ENCODE measurements at regions not wholly inside any gene's neighbourhood (a gene's known extent, or its start where the extent isn't known, plus 50 kb on each side); places are given as distances from the start of the nearest gene placed in this dataset.

DNA sequence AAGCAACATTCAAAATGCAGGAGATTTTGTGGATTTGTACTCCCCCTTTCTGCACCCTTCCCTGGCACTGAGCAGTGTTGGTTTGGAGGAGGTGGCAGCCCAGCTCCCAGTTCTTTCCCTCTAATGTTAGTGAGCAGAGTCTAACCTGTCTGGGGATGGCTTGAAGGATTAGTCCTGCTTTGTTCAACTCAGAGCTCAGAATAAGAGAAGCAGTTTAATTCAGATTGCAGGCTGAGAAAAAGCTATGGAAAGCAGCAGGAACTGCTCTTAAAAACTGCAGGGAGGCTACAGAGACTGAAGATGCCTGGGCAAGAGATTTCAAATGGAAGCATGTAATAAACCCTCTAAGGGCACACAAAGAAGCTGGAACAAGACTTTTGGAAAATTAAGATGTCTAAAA is 223.4 kb upstream of the GGTLC1 start:
- TF ChIP-seq, protein P1, sequence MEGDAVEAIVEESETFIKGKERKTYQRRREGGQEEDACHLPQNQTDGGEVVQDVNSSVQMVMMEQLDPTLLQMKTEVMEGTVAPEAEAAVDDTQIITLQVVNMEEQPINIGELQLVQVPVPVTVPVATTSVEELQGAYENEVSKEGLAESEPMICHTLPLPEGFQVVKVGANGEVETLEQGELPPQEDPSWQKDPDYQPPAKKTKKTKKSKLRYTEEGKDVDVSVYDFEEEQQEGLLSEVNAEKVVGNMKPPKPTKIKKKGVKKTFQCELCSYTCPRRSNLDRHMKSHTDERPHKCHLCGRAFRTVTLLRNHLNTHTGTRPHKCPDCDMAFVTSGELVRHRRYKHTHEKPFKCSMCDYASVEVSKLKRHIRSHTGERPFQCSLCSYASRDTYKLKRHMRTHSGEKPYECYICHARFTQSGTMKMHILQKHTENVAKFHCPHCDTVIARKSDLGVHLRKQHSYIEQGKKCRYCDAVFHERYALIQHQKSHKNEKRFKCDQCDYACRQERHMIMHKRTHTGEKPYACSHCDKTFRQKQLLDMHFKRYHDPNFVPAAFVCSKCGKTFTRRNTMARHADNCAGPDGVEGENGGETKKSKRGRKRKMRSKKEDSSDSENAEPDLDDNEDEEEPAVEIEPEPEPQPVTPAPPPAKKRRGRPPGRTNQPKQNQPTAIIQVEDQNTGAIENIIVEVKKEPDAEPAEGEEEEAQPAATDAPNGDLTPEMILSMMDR (IDR thresholded peaks at IDR 0.05), result no peak
- TF ChIP-seq POLR2AphosphoS5 (IDR thresholded peaks at IDR 0.05; ENCODE audit: low read depth, low read length), result no peak
- TF ChIP-seq, protein P2, sequence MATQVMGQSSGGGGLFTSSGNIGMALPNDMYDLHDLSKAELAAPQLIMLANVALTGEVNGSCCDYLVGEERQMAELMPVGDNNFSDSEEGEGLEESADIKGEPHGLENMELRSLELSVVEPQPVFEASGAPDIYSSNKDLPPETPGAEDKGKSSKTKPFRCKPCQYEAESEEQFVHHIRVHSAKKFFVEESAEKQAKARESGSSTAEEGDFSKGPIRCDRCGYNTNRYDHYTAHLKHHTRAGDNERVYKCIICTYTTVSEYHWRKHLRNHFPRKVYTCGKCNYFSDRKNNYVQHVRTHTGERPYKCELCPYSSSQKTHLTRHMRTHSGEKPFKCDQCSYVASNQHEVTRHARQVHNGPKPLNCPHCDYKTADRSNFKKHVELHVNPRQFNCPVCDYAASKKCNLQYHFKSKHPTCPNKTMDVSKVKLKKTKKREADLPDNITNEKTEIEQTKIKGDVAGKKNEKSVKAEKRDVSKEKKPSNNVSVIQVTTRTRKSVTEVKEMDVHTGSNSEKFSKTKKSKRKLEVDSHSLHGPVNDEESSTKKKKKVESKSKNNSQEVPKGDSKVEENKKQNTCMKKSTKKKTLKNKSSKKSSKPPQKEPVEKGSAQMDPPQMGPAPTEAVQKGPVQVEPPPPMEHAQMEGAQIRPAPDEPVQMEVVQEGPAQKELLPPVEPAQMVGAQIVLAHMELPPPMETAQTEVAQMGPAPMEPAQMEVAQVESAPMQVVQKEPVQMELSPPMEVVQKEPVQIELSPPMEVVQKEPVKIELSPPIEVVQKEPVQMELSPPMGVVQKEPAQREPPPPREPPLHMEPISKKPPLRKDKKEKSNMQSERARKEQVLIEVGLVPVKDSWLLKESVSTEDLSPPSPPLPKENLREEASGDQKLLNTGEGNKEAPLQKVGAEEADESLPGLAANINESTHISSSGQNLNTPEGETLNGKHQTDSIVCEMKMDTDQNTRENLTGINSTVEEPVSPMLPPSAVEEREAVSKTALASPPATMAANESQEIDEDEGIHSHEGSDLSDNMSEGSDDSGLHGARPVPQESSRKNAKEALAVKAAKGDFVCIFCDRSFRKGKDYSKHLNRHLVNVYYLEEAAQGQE (IDR thresholded peaks at IDR 0.05; ENCODE audit: insufficient read depth in 1 of 2, low read depth in 2 of 2, low read length in 1 of 2), result no peak
